OCI-LY7 (cell line): ENCODE measurements at regions not wholly inside any gene's neighbourhood (a gene's known extent, or its start where the extent isn't known, plus 50 kb on each side); places are given as distances from the start of the nearest gene placed in this dataset.

ENCODE experiments used
- CTCF ChIP-seq: fragments of 200-600 bp; sonication (generic); conservative IDR thresholded peaks from 2 replicates; pipeline ENCODE4 v1.5.1; 2014; ENCODE audit warnings: mild to moderate bottlenecking, antibody characterized with exemption, low read length, moderate library complexity, mixed read lengths
- EZH2phosphoT487 ChIP-seq: fragments of 200-600 bp; sonication (generic); IDR thresholded peaks from 2 replicates; pipeline ENCODE4 v1.6.1; 2018; ENCODE audit warnings: low read depth, borderline replicate concordance, mild to moderate bottlenecking, mixed run types, antibody characterized with exemption, low read length, moderate library complexity, mixed read lengths

GRCh38 chr3:82002491-82002890, 241.0 kb upstream of the GBE1 start:
- TF ChIP-seq CTCF (no peak), EZH2phosphoT487 (no peak)
